ENCODE measurements at regions not wholly inside any gene's neighbourhood (a gene's known extent, or its start where the extent isn't known, plus 50 kb on each side); places are given as distances from the start of the nearest gene placed in this dataset.

DNA sequence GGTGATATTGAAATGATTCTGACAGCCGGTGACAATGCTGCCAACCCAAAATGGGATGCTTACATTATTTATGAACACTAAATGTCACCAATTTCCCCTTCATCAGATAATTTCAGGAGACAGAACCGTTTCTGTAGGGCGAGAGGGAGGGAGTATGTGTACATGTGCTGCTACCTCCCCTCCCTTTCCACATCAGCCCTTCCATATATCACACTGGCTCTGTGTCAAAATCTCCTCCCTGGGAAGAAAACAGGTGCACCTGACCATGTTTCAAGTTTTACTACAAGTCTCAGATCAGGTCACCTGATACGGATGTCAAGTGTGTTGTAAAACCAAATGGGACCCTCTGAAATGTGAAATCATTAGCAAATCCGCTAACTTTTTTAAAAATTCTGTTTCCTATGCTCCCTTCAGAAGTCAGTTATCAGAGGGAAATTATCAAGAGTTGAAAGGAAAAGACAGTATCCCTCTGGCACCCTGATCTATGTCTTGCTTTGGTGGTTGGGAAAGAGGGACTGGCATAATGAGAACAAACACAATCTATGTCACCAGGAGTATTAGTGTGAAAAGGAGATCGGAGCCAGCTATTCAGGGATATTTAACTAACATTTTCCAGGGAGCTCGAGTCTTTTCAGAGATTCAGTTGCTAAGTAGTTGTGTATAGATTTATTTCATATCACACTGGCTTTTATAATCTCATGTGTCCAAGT, 1002.3 kb upstream of the CDH8 start:
- Mint-ChIP-seq H3K27me3 (no peaks in the 10 kb centered on the region), H3K4me3 (no peak overlapping the region), H3K9me3 (peaks cover 12% of the 10 kb centered on the region), H3K36me3 (ENCODE audit: low read depth) (no peaks in the 10 kb centered on the region), H3K27ac (no peak overlapping the region), H3K4me1 (no peaks in the 10 kb centered on the region)
- CTCF ChIA-PET: no interaction called here
- no peak for DNase-seq
- POLR2A ChIA-PET: no interaction called here

DNA sequence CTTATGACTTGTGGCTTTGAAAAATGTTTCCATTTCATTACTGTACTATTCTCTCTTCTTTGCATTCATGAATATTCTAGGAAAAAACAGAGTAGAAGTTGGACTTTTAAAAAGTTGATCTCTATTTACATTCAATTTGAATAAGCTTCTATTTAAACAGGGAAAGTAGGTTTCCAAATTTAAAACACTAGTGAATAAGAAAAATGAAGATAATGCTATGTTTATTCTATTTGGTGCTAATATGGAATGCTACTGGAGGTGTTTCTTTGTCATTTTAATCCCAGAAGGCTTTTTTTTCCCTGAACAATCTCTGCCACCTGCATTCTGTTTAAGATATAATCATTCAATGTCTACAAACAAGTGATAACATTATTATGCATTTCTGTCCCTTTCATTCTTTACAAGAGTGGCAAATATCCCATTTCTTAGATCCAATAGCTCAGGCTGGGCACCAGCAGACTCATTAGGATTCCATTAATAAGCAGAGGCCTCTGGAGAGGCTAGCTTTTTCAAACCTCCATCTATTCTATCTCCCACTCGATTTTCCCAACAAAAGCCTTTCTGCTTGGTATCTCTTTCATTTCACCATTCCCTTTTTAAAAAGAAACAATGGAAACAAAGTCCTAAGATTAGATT, 1001.6 kb upstream of the CDH8 start:
- ChIA-PET POLR2A (no interaction called here), CTCF (no interaction called here)
- no peak overlapping the region for H3K4me3 Mint-ChIP-seq
- H3K9me3 Mint-ChIP-seq: peaks cover 12% of the 10 kb centered on the region
- DNase-seq: no peak
- no peaks in the 10 kb centered on the region for H3K4me1 Mint-ChIP-seq
- no peaks in the 10 kb centered on the region for H3K36me3 Mint-ChIP-seq (ENCODE audit: low read depth)
- no peaks in the 10 kb centered on the region for H3K27me3 Mint-ChIP-seq
- no peak overlapping the region for H3K27ac Mint-ChIP-seq

DNA sequence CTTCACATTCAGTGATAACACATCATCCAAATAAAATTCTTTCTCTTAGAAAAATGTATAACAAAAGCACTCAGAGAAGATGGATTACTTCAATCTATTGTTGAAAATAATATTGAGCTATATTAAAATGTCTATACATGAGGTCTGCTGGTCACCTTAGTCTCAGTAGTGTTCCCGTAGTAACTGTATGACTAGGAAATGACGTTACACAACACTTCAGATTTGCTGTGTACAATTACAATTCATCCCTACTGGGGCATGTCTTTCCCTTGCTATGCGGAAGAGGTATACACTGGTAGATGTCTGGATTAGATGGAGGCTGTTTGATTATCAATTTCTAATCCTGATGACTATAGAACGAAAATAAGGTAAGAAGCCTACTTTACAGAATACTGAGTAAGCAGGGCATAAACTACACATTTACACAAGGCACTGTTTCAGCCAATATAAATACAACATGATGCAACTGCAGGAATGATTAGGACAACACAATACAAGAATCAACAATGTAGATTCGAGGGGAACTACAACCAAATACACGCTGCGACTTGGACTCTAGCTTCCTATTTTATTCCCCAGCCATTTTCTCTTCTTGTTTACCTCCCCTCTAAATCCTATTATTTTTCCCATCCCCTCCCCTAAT, 982.5 kb upstream of the CDH8 start:
- no peaks in the 10 kb centered on the region for H3K27me3 Mint-ChIP-seq
- H3K4me3 Mint-ChIP-seq: no peak overlapping the region
- ChIA-PET CTCF (no interaction called here), POLR2A (no interaction called here)
- no peaks in the 10 kb centered on the region for H3K4me1 Mint-ChIP-seq
- no peak for DNase-seq
- peaks cover 13% of the 10 kb centered on the region for H3K9me3 Mint-ChIP-seq
- H3K27ac Mint-ChIP-seq: no peak overlapping the region
- no peaks in the 10 kb centered on the region for H3K36me3 Mint-ChIP-seq (ENCODE audit: low read depth)

DNA sequence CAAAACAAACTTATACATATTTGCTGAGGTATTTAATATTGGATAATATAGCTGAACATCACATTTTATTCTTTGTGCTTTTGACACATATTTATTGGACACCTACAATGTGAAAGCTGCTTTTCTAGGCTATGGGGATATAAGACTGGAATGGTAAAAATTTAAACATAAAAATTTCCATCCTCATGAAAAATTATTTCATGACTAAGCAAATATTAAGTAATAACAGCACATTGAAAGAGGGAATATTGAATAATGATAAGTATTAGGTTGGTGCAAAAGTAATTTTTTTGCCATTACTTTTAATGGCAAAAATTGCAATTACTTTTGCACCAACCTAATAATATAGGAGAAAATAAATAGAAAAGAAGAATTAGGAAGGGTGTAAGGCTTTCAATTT, 972.5 kb upstream of the CDH8 start:
- POLR2A ChIA-PET: no interaction called here

DNA sequence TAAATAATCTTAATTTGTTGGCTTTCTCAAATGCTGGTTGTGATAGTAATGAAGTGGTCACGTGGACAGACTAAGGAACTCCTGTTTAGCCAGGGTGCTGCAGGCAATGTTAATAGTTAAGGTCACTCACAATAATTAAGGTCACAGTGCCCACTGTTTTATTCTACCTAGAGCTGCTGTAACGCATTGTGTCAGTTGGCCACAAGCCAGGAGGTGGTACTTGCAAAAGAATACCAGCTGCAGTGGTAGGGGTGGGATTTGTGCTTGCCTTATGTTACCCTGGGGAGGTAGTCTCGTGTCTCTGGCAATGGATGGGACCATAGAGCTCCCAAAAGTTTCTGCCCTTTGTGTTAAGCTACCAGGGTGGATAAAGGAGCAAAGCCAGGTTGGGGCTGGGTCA, 969.1 kb upstream of the CDH8 start:
- ChIA-PET CTCF (no interaction called here), POLR2A (no interaction called here)
- H3K9me3 Mint-ChIP-seq: peaks cover 14% of the 10 kb centered on the region
- no peak overlapping the region for H3K27ac Mint-ChIP-seq
- no peaks in the 10 kb centered on the region for H3K27me3 Mint-ChIP-seq
- no peak for DNase-seq
- no peaks in the 10 kb centered on the region for H3K36me3 Mint-ChIP-seq (ENCODE audit: low read depth)
- no peak overlapping the region for H3K4me3 Mint-ChIP-seq
- no peaks in the 10 kb centered on the region for H3K4me1 Mint-ChIP-seq

More for the DNA sequence above, 972.5 kb upstream of the CDH8 start:
- no peaks in the 10 kb centered on the region for H3K27me3 Mint-ChIP-seq
- no peak for DNase-seq
- H3K4me1 Mint-ChIP-seq: no peaks in the 10 kb centered on the region
- no peak overlapping the region for H3K4me3 Mint-ChIP-seq
- H3K36me3 Mint-ChIP-seq (ENCODE audit: low read depth): no peaks in the 10 kb centered on the region
- CTCF ChIA-PET: no interaction called here
- peaks cover 19% of the 10 kb centered on the region for H3K9me3 Mint-ChIP-seq
- no peak overlapping the region for H3K27ac Mint-ChIP-seq

DNA sequence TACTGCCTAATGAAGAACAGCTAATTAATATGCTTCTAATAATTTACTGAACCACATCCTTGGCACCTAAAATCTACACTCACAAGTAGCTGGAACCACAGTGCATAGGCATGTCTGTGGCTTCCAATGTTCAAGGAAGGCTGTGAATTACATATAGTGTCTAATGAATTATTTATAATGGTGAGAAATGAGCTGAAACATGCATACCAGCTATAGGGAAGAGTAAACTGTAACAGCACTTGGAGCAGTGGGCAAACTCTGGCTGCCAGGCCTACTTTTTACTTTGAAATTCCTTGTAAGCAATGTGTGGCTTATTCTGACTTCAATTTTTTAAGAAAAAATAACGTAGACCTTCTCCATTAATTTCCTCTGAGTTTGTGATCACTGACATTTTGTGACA, 953.2 kb upstream of the CDH8 start:
- H3K9me3 Mint-ChIP-seq: peaks cover 6% of the 10 kb centered on the region
- H3K27me3 Mint-ChIP-seq: no peaks in the 10 kb centered on the region
- no peaks in the 10 kb centered on the region for H3K36me3 Mint-ChIP-seq (ENCODE audit: low read depth)
- no peak overlapping the region for H3K4me3 Mint-ChIP-seq
- DNase-seq: no peak
- H3K4me1 Mint-ChIP-seq: no peaks in the 10 kb centered on the region
- CTCF ChIA-PET: no interaction called here
- no peak overlapping the region for H3K27ac Mint-ChIP-seq
- POLR2A ChIA-PET: no interaction called here

DNA sequence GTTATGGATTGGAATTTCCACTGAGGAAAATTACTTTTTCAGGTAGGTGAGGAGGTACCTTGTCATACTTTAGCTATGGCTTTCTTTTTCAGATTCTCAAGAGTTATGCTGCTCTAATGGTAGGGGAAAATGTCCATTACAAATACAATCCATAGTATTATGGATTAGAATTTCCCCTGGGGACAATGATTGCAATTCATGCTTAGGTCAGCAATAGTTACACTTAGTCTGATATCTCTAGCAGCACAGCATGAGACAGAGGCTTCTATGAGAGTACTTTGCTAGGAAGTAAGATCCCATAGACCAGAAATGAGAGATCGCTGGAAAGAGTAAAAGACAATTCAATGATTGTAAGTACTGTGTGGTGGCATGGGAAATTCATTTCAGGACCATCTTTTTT, 949.5 kb upstream of the CDH8 start:
- no peaks in the 10 kb centered on the region for H3K27me3 Mint-ChIP-seq
- POLR2A ChIA-PET: no interaction called here
- no peak overlapping the region for H3K4me3 Mint-ChIP-seq
- H3K4me1 Mint-ChIP-seq: no peaks in the 10 kb centered on the region
- CTCF ChIA-PET: no interaction called here
- H3K27ac Mint-ChIP-seq: no peak overlapping the region
- H3K9me3 Mint-ChIP-seq: peaks cover 14% of the 10 kb centered on the region
- no peak for DNase-seq
- no peaks in the 10 kb centered on the region for H3K36me3 Mint-ChIP-seq (ENCODE audit: low read depth)

DNA sequence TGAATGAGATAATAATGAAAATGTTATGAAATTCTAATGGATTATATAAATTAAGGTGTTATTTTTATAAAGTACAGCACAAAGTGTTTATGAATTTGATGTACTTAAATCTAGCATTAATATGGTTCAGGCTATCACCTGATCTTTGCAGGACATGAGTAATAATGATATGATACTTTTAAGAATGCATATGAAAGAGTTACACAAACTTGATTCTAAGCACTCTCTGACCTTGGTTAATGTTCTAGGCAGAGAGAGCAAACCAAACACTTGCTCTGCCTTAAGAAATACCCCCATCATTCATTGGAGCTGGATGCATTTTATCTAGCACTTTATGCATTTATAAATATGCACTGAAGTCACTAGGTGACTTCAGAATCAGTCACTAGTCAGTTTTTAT, 942.2 kb upstream of the CDH8 start:
- ChIA-PET POLR2A (no interaction called here), CTCF (no interaction called here)
- H3K4me1 Mint-ChIP-seq: no peaks in the 10 kb centered on the region
- H3K27me3 Mint-ChIP-seq: no peaks in the 10 kb centered on the region
- H3K36me3 Mint-ChIP-seq (ENCODE audit: low read depth): no peaks in the 10 kb centered on the region
- H3K4me3 Mint-ChIP-seq: no peak overlapping the region
- peaks cover 11% of the 10 kb centered on the region for H3K9me3 Mint-ChIP-seq
- H3K27ac Mint-ChIP-seq: no peak overlapping the region
- DNase-seq: no peak

DNA sequence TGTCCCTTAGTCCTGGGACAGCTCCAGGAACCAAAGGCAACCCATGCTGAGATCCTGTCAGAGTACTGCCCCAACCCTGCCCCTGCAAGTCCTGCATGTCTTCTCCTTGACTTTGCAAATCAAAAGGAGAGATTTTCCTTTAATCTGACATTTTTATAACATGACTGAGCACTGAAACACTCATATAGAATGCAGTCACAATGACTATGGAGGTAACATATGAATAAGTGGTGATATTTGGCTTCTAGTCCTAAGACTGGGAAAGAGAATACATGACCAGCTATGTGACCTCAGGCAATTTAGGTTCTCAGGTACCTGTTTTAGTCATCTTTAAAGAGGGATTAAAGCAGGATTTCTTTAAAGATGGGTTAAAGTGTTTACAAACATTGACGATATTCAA, 941.6 kb upstream of the CDH8 start:
- no peaks in the 10 kb centered on the region for H3K4me1 Mint-ChIP-seq
- no peak for DNase-seq
- POLR2A ChIA-PET: no interaction called here
- H3K4me3 Mint-ChIP-seq: no peak overlapping the region
- peaks cover 7% of the 10 kb centered on the region for H3K9me3 Mint-ChIP-seq
- CTCF ChIA-PET: interaction anchor here (0.6 kb wide), 1 partner anchor 370 kb away, joined by 3 read pairs; no protein-coding TSS in a partner anchor
- H3K36me3 Mint-ChIP-seq (ENCODE audit: low read depth): no peaks in the 10 kb centered on the region
- no peak overlapping the region for H3K27ac Mint-ChIP-seq
- H3K27me3 Mint-ChIP-seq: no peaks in the 10 kb centered on the region

DNA sequence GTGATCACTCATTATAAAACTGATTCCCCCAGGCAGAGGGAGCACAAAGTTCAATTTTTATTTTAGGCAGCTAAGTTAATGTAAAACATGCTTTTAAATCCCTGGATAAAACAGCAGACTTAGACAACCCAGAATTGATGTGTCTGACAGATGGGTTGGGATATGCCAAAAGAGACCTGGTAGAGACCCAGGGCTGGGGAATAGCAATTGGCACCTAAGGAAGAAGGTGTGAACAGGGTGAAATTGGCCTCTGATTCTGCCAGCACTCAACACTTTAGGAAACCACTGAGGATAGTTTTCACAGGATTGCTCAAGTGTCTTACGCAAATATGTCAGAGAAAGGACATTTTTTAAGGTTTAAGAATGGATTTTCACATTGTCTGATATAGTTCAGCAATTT, 938.2 kb upstream of the CDH8 start:
- POLR2A ChIA-PET: no interaction called here
- no peaks in the 10 kb centered on the region for H3K36me3 Mint-ChIP-seq (ENCODE audit: low read depth)
- CTCF ChIA-PET: interaction anchor here (0.7 kb wide), 1 partner anchor 14 kb away, joined by 3 read pairs; no protein-coding TSS in a partner anchor
- H3K27ac Mint-ChIP-seq: no peak overlapping the region
- H3K4me1 Mint-ChIP-seq: no peaks in the 10 kb centered on the region
- no peak for DNase-seq
- H3K4me3 Mint-ChIP-seq: no peak overlapping the region
- no peaks in the 10 kb centered on the region for H3K27me3 Mint-ChIP-seq
- peaks cover 3% of the 10 kb centered on the region for H3K9me3 Mint-ChIP-seq

DNA sequence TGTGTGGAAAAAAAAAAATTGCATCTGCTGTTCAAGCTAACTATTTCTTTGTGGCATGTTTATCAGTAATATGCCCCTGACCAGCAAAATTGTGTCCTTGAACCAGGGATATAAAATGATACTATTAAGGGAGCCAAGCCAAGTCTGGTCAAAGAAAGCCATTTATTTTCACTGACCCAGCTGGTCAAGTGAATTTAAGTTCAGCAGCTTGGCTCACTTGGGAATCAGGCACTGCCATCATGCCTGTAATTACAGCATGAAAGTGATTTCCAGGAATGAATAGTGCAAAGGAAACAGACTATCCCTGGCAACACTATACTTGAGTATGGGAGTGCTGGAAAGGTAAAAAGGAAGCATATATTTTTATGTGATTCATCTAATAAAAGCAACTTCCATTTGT, 934.6 kb upstream of the CDH8 start:
- Mint-ChIP-seq H3K4me1 (no peaks in the 10 kb centered on the region), H3K4me3 (no peak overlapping the region), H3K27me3 (no peaks in the 10 kb centered on the region), H3K36me3 (ENCODE audit: low read depth) (no peaks in the 10 kb centered on the region), H3K9me3 (peaks cover 11% of the 10 kb centered on the region), H3K27ac (no peak overlapping the region)
- ChIA-PET POLR2A (no interaction called here), CTCF (no interaction called here)
- no peak for DNase-seq

DNA sequence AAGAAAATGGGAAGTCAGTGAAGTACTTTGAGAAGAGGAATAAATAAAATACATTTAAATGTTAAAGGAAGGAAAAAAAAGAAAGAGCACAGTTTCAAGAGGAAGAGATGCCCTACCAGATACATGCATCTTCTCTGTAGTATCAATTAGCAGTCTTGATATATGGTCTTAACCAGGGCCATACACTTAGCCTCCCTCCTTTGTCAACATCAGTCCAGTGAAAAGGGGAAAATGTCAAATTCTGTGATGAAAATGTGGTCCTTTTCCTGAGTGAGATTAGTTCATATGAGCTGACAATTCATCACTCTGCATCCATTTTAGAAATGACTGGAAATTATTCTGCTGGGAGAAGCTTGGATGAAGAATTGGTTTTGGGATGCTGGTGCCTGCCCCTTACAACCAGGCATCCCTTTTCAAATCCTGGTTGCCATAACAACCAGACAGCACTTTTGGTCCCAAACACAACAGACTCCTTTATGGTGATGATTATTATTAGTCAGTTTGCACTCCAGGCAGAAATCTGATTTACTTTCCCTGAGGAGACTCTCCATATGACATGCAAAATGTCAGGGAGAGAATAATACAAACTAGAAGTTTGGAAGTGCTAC, 933.6 kb upstream of the CDH8 start:
- no peak for DNase-seq
- POLR2A ChIA-PET: no interaction called here
- no peak overlapping the region for H3K4me3 Mint-ChIP-seq
- no peaks in the 10 kb centered on the region for H3K36me3 Mint-ChIP-seq (ENCODE audit: low read depth)
- no peak overlapping the region for H3K27ac Mint-ChIP-seq
- CTCF ChIA-PET: no interaction called here
- peaks cover 13% of the 10 kb centered on the region for H3K9me3 Mint-ChIP-seq
- H3K27me3 Mint-ChIP-seq: no peaks in the 10 kb centered on the region
- H3K4me1 Mint-ChIP-seq: no peaks in the 10 kb centered on the region

DNA sequence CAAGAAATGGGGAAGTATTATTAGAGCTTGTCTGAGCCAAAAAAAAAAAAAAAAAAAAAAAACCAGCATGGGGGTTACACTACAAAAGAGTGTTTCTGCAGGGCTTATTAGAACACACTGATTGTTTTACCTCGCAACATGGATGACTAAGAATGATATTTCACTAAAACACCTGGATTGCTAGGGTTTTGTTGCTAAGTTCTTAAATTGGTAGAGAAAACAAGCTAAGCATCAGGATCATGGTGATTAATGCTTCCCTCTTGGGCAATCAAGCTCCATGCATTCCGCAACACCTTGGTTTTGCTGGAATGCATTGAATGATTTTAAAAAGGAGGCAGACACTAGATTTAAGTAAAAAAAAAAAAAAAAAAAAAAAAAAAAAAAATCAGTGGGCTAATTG, 931.4 kb upstream of the CDH8 start:
- Mint-ChIP-seq H3K4me3 (no peak overlapping the region), H3K4me1 (no peaks in the 10 kb centered on the region), H3K27me3 (no peaks in the 10 kb centered on the region), H3K27ac (no peak overlapping the region), H3K9me3 (peaks cover 13% of the 10 kb centered on the region), H3K36me3 (ENCODE audit: low read depth) (no peaks in the 10 kb centered on the region)
- ChIA-PET CTCF (no interaction called here), POLR2A (no interaction called here)
- no peak for DNase-seq
